ENCODE measurements at regions not wholly inside any gene's neighbourhood (a gene's known extent, or its start where the extent isn't known, plus 50 kb on each side); places are given as distances from the start of the nearest gene placed in this dataset.

GRCh38 chr1:61604684-61605083 is 120.3 kb downstream of the TM2D1 start:
- Mint-ChIP-seq H3K27me3 (ENCODE audit: insufficient read depth) (no peaks in the 10 kb centered on the region), H3K9me3 (no peaks in the 10 kb centered on the region), H3K36me3 (ENCODE audit: low read depth) (no peaks in the 10 kb centered on the region), H3K4me1 (no peaks in the 10 kb centered on the region), H3K27ac (no peak overlapping the region), H3K4me3 (no peak overlapping the region)
- Histone ChIP-seq H3K4me1 (ENCODE audit: control insufficient read depth, insufficient read depth, low read length) (no peaks in the 10 kb centered on the region), H3K36me3 (ENCODE audit: control insufficient read depth, insufficient read depth, low read length) (no peaks in the 10 kb centered on the region), H3K27me3 (ENCODE audit: control insufficient read depth, insufficient read depth, low read length, poor library complexity, severe bottlenecking) (no peaks in the 10 kb centered on the region), H3K9me3 (ENCODE audit: control insufficient read depth, low read length) (no peaks in the 10 kb centered on the region), H3K4me3 (ENCODE audit: low read length) (no peak overlapping the region), H3K27ac (ENCODE audit: low read depth, low read length) (no peak overlapping the region), H3K9ac (ENCODE audit: extremely low read depth, low read length, poor library complexity, severe bottlenecking) (no peak overlapping the region)
- DNase-seq, result no peak
- no peak for TF ChIP-seq CTCF (conservative IDR thresholded peaks at IDR 0.05)
- 71% methylated on average over 1 of the region's 1 CpG; no CpG with 5 or more reads in 1 of the 2 experiments for WGBS, 2 experiments (ENCODE audit: insufficient coverage in 1 of 2, insufficient read length in 1 of 2)

- H3K9me3 Mint-ChIP-seq, result no peaks in the 10 kb centered on the region
- H3K9me3 ChIP-seq (ENCODE audit: control insufficient read depth, low read length), result no peaks in the 10 kb centered on the region
- no peaks in the 10 kb centered on the region for H3K4me1 ChIP-seq (ENCODE audit: control insufficient read depth, insufficient read depth, low read length)
- H3K4me3 ChIP-seq (ENCODE audit: low read length), result no peak overlapping the region
- no peak for DNase-seq
- no peaks in the 10 kb centered on the region for H3K4me1 Mint-ChIP-seq
- no peak overlapping the region for H3K9ac ChIP-seq (ENCODE audit: extremely low read depth, low read length, poor library complexity, severe bottlenecking)
- no peak for TF ChIP-seq CTCF (conservative IDR thresholded peaks at IDR 0.05)
- H3K4me3 Mint-ChIP-seq, result no peak overlapping the region
- no peaks in the 10 kb centered on the region for H3K36me3 Mint-ChIP-seq (ENCODE audit: low read depth)
- H3K27ac Mint-ChIP-seq, result no peak overlapping the region
- H3K36me3 ChIP-seq (ENCODE audit: control insufficient read depth, insufficient read depth, low read length), result no peaks in the 10 kb centered on the region
- H3K27me3 Mint-ChIP-seq (ENCODE audit: insufficient read depth), result no peaks in the 10 kb centered on the region
- WGBS, 2 experiments (ENCODE audit: insufficient coverage in 1 of 2, insufficient read length in 1 of 2), result 95 to 100% methylated on average over 1 to 4 of the region's 4 CpGs
- H3K27ac ChIP-seq (ENCODE audit: low read depth, low read length), result no peak overlapping the region
- no peaks in the 10 kb centered on the region for H3K27me3 ChIP-seq (ENCODE audit: control insufficient read depth, insufficient read depth, low read length, poor library complexity, severe bottlenecking)
Observed at GRCh38 chr1:61604261-61604660, 120.7 kb downstream of the TM2D1 start.

- no peaks in the 10 kb centered on the region for H3K27me3 Mint-ChIP-seq (ENCODE audit: insufficient read depth)
- H3K36me3 ChIP-seq (ENCODE audit: control insufficient read depth, insufficient read depth, low read length), result no peaks in the 10 kb centered on the region
- no peaks in the 10 kb centered on the region for H3K4me1 Mint-ChIP-seq
- H3K36me3 Mint-ChIP-seq (ENCODE audit: low read depth), result no peaks in the 10 kb centered on the region
- no peak overlapping the region for H3K27ac Mint-ChIP-seq
- H3K4me3 ChIP-seq (ENCODE audit: low read length), result no peak overlapping the region
- H3K27me3 ChIP-seq (ENCODE audit: control insufficient read depth, insufficient read depth, low read length, poor library complexity, severe bottlenecking), result no peaks in the 10 kb centered on the region
- DNase-seq, result no peak
- no peak for TF ChIP-seq CTCF (conservative IDR thresholded peaks at IDR 0.05)
- H3K27ac ChIP-seq (ENCODE audit: low read depth, low read length), result no peak overlapping the region
- WGBS, 2 experiments (ENCODE audit: insufficient coverage in 1 of 2, insufficient read length in 1 of 2), result 92% methylated on average over 2 of the region's 3 CpGs; no CpG with 5 or more reads in 1 of the 2 experiments
- H3K4me1 ChIP-seq (ENCODE audit: control insufficient read depth, insufficient read depth, low read length), result no peaks in the 10 kb centered on the region
- no peak overlapping the region for H3K4me3 Mint-ChIP-seq
- H3K9me3 Mint-ChIP-seq, result no peaks in the 10 kb centered on the region
- no peaks in the 10 kb centered on the region for H3K9me3 ChIP-seq (ENCODE audit: control insufficient read depth, low read length)
- no peak overlapping the region for H3K9ac ChIP-seq (ENCODE audit: extremely low read depth, low read length, poor library complexity, severe bottlenecking)
Observed at GRCh38 chr1:61602663-61603062, 122.3 kb downstream of the TM2D1 start.

Data from endodermal cell (in vitro differentiated cells).